Trophoblast cell (in vitro differentiated cells and primary cell): ENCODE measurements at regions not wholly inside any gene's neighbourhood (a gene's known extent, or its start where the extent isn't known, plus 50 kb on each side); places are given as distances from the start of the nearest gene placed in this dataset.

Experiments
- DNase-seq, 2 donors: peaks; one replicate each; pipeline ENCODE4 v3.0.0-alpha.2; 2016
- H2AFZ ChIP-seq: 2 replicates; pipeline ENCODE4 v1.6.1; 2013; ENCODE audit warnings: low read length, moderate library complexity, mild to moderate bottlenecking; ENCODE audit not compliant: insufficient read depth, poor library complexity
- H2AK5ac ChIP-seq: 2 replicates; pipeline ENCODE4 v1.6.1; 2013; ENCODE audit warnings: mild to moderate bottlenecking, low read length
- H2BK120ac ChIP-seq: 2 replicates; pipeline ENCODE4 v1.6.1; 2013; ENCODE audit warnings: low read length, mild to moderate bottlenecking, moderate library complexity; ENCODE audit not compliant: insufficient read depth, poor library complexity
- H2BK12ac ChIP-seq: 2 replicates; pipeline ENCODE4 v1.6.1; 2013; ENCODE audit warnings: mild to moderate bottlenecking, low read length, moderate library complexity
- H2BK5ac ChIP-seq: 2 replicates; pipeline ENCODE4 v1.6.1; 2013; ENCODE audit warnings: low read length, low read depth, moderate library complexity, mild to moderate bottlenecking; ENCODE audit not compliant: poor library complexity
- H3K14ac ChIP-seq: 2 replicates; pipeline ENCODE4 v1.6.1; 2013; ENCODE audit warnings: mild to moderate bottlenecking, low read length
- H3K18ac ChIP-seq: 2 replicates; pipeline ENCODE4 v1.6.1; 2013; ENCODE audit warnings: mild to moderate bottlenecking, low read length
- H3K23ac ChIP-seq: 2 replicates; pipeline ENCODE4 v1.6.1; 2013; ENCODE audit warnings: low read length
- H3K27ac ChIP-seq: 2 replicates; pipeline ENCODE4 v1.5.1; 2013; ENCODE audit warnings: low read depth, mild to moderate bottlenecking, inconsistent platforms, low read length, moderate library complexity
- H3K27me3 ChIP-seq: 2 replicates; pipeline ENCODE4 v1.6.1; 2013; ENCODE audit warnings: inconsistent platforms, mild to moderate bottlenecking, low read length, moderate library complexity; ENCODE audit not compliant: insufficient read depth
- H3K36me3 ChIP-seq, 2 experiments: 1 replicate in 1 of 2; 2 replicates in 1 of 2; pipeline ENCODE4 v1.6.1; 2013; ENCODE audit warnings: low read length in 2 of 2, mild to moderate bottlenecking in 2 of 2, moderate library complexity in 1 of 2; ENCODE audit not compliant: insufficient read depth in 2 of 2, control insufficient read depth in 1 of 2
- H3K4ac ChIP-seq: 2 replicates; pipeline ENCODE4 v1.6.1; 2013; ENCODE audit warnings: low read depth, mild to moderate bottlenecking, low read length, moderate library complexity
- H3K4me1 ChIP-seq, 2 experiments: 1 replicate in 1 of 2; 2 replicates in 1 of 2; pipeline ENCODE4 v1.6.1; 2013; ENCODE audit warnings: low read length in 2 of 2, mild to moderate bottlenecking in 2 of 2, moderate library complexity in 1 of 2; ENCODE audit not compliant: insufficient read depth in 2 of 2, control insufficient read depth in 1 of 2
- H3K4me2 ChIP-seq: 2 replicates; pipeline ENCODE4 v1.6.1; 2013; ENCODE audit warnings: inconsistent platforms, mild to moderate bottlenecking, low read length, moderate library complexity
- H3K4me3 ChIP-seq: 2 replicates; pipeline ENCODE4 v1.5.1; 2013; ENCODE audit warnings: mild to moderate bottlenecking, low read depth, low read length, inconsistent platforms
- H3K79me1 ChIP-seq: one replicate; pipeline ENCODE4 v1.6.1; 2013; ENCODE audit warnings: low read length
- H3K79me2 ChIP-seq: 2 replicates; pipeline ENCODE4 v1.6.1; 2013; ENCODE audit warnings: low read length, mild to moderate bottlenecking; ENCODE audit not compliant: control insufficient read depth, insufficient read depth, poor library complexity
- H3K9ac ChIP-seq: 2 replicates; pipeline ENCODE4 v1.6.1; 2013; ENCODE audit warnings: mild to moderate bottlenecking, low read length
- H3K9me3 ChIP-seq: 2 replicates; pipeline ENCODE4 v1.6.1; 2013; ENCODE audit warnings: low read depth, mild to moderate bottlenecking, control low read depth, inconsistent platforms, low read length; ENCODE audit not compliant: insufficient read depth
- H4K12ac ChIP-seq: 2 replicates; pipeline ENCODE4 v1.6.1; 2013; ENCODE audit warnings: low read depth, mild to moderate bottlenecking, low read length, moderate library complexity
- H4K8ac ChIP-seq: 2 replicates; pipeline ENCODE4 v1.6.1; 2013; ENCODE audit warnings: low read depth, mild to moderate bottlenecking, low read length, moderate library complexity
- H4K91ac ChIP-seq: one replicate; pipeline ENCODE4 v1.6.1; 2013; ENCODE audit warnings: low read depth, mild to moderate bottlenecking, low read length, moderate library complexity
- WGBS: extraction: QIAGEN DNeasy Blood & Tissue Kit; methylation state at CpG from one replicate; pipeline ENCODE4 v1.1.7; 2013; ENCODE audit warnings: missing lambda C conversion rate; ENCODE audit not compliant: insufficient read length, insufficient coverage; ENCODE audit errors: extremely low coverage; 5-methylcytosine and 5-hydroxymethylcytosine counted together

DNA sequence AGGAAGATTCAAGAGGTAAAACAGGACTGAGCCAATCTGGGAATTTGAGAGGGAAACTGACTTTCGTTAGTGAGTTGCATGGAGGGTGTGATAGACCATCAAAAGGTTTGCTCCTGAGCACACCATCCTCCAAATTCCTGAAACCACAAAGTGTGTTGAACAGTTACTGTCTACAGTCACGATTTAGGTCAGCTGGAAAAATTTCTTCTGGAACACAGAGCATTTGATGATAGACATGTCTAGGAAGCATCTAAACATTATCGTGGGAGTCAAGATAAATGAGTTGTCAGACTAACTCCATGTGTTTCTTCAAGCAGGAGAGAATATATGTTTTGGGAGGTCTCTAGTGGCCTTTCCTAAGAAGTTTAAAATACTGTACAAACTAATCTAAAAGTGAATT, 449.4 kb upstream of the SLC14A2 start:
- no peak overlapping the region for H4K12ac ChIP-seq
- H3K27me3 ChIP-seq = no peaks in the 10 kb centered on the region

GRCh38 chr18:45166341-45166835, 448.9 kb upstream of the SLC14A2 start:
- Histone ChIP-seq H4K8ac (no peak overlapping the region), H2AK5ac (no peak overlapping the region), H4K91ac (no peak overlapping the region), H3K23ac (no peak overlapping the region), H3K79me2 (no peaks in the 10 kb centered on the region), H2BK12ac (no peak overlapping the region), H3K79me1 (no peaks in the 10 kb centered on the region), H3K4ac (no peak overlapping the region), H3K36me3 (no peaks in the 10 kb centered on the region), H3K18ac (no peak overlapping the region), H3K27ac (no peak overlapping the region), H2BK120ac (no peak overlapping the region), H4K12ac (no peak overlapping the region), H3K27me3 (no peaks in the 10 kb centered on the region), H3K4me3 (no peak overlapping the region), H3K4me1 (peaks cover 0 to 3% of the 10 kb centered on the region in 2 experiments), H2AFZ (no peak overlapping the region), H3K9me3 (no peaks in the 10 kb centered on the region), H3K9ac (no peak overlapping the region), H3K4me2 (no peak overlapping the region), H2BK5ac (no peak overlapping the region), H3K14ac (no peak overlapping the region)
- no CpG with 5 or more reads among the region's 5 CpGs for WGBS
- DNase-seq = peak; percentile 68 to 81

More for the DNA sequence above, 449.4 kb upstream of the SLC14A2 start:
- Histone ChIP-seq H3K18ac (no peak overlapping the region), H4K91ac (no peak overlapping the region), H3K4me3 (no peak overlapping the region), H3K36me3 (no peaks in the 10 kb centered on the region), H2AK5ac (no peak overlapping the region), H3K23ac (no peak overlapping the region), H3K9me3 (no peaks in the 10 kb centered on the region), H3K79me2 (no peaks in the 10 kb centered on the region), H2BK5ac (no peak overlapping the region), H3K4ac (no peak overlapping the region), H4K8ac (no peak overlapping the region), H2BK12ac (no peak overlapping the region), H2AFZ (no peak overlapping the region), H3K4me1 (peaks cover 0 to 3% of the 10 kb centered on the region in 2 experiments), H3K9ac (no peak overlapping the region), H3K27ac (no peak overlapping the region), H3K79me1 (no peaks in the 10 kb centered on the region), H2BK120ac (no peak overlapping the region), H3K4me2 (no peak overlapping the region), H3K14ac (no peak overlapping the region)
- no CpG with 5 or more reads among the region's 3 CpGs for WGBS
- DNase-seq = peak in 1 of 2 donors; percentile 33

- WGBS = no CpG with 5 or more reads among the region's 5 CpGs
- no peak overlapping the region for H4K12ac ChIP-seq
- no peak overlapping the region for H4K8ac ChIP-seq
- H2BK12ac ChIP-seq = no peak overlapping the region
- no peaks in the 10 kb centered on the region for H3K36me3 ChIP-seq
- no peak overlapping the region for H3K9ac ChIP-seq
- no peak overlapping the region for H3K18ac ChIP-seq
- H3K9me3 ChIP-seq = no peaks in the 10 kb centered on the region
- no peak overlapping the region for H3K27ac ChIP-seq
- DNase-seq = peak; percentile 32 to 48
- no peak overlapping the region for H3K4me2 ChIP-seq
- peaks cover 0 to 3% of the 10 kb centered on the region in 2 experiments for H3K4me1 ChIP-seq
- no peak overlapping the region for H2AFZ ChIP-seq
- H4K91ac ChIP-seq = no peak overlapping the region
- no peak overlapping the region for H3K23ac ChIP-seq
- H3K4me3 ChIP-seq = no peak overlapping the region
- H2BK120ac ChIP-seq = no peak overlapping the region
- H3K4ac ChIP-seq = no peak overlapping the region
- no peak overlapping the region for H2BK5ac ChIP-seq
- no peak overlapping the region for H3K14ac ChIP-seq
- H3K79me1 ChIP-seq = no peaks in the 10 kb centered on the region
- H2AK5ac ChIP-seq = no peak overlapping the region
- H3K79me2 ChIP-seq = no peaks in the 10 kb centered on the region
- H3K27me3 ChIP-seq = no peaks in the 10 kb centered on the region
These were observed 448.3 kb upstream of the SLC14A2 start for GRCh38 chr18:45166836-45167551.

- no peak overlapping the region for H2BK120ac ChIP-seq
- no peaks in the 10 kb centered on the region for H3K36me3 ChIP-seq
- H3K14ac ChIP-seq = no peak overlapping the region
- H3K4me1 ChIP-seq = peaks cover 0 to 3% of the 10 kb centered on the region in 2 experiments
- no CpG with 5 or more reads among the region's 6 CpGs for WGBS
- H3K27me3 ChIP-seq = no peaks in the 10 kb centered on the region
- no peak overlapping the region for H3K27ac ChIP-seq
- H2AK5ac ChIP-seq = no peak overlapping the region
- H2BK12ac ChIP-seq = no peak overlapping the region
- no peak overlapping the region for H3K9ac ChIP-seq
- H2AFZ ChIP-seq = no peak overlapping the region
- H4K91ac ChIP-seq = no peak overlapping the region
- no peak overlapping the region for H3K4me3 ChIP-seq
- H3K4ac ChIP-seq = no peak overlapping the region
- H4K8ac ChIP-seq = no peak overlapping the region
- no peak overlapping the region for H3K23ac ChIP-seq
- no peak for DNase-seq
- H3K9me3 ChIP-seq = no peaks in the 10 kb centered on the region
- H3K79me1 ChIP-seq = no peaks in the 10 kb centered on the region
- H3K18ac ChIP-seq = no peak overlapping the region
- no peak overlapping the region for H4K12ac ChIP-seq
- no peak overlapping the region for H3K4me2 ChIP-seq
- H3K79me2 ChIP-seq = no peaks in the 10 kb centered on the region
- H2BK5ac ChIP-seq = no peak overlapping the region
These were observed 447.5 kb upstream of the SLC14A2 start for GRCh38 chr18:45167631-45168280.
